ENCODE measurements at regions not wholly inside any gene's neighbourhood (a gene's known extent, or its start where the extent isn't known, plus 50 kb on each side); places are given as distances from the start of the nearest gene placed in this dataset.

DNA sequence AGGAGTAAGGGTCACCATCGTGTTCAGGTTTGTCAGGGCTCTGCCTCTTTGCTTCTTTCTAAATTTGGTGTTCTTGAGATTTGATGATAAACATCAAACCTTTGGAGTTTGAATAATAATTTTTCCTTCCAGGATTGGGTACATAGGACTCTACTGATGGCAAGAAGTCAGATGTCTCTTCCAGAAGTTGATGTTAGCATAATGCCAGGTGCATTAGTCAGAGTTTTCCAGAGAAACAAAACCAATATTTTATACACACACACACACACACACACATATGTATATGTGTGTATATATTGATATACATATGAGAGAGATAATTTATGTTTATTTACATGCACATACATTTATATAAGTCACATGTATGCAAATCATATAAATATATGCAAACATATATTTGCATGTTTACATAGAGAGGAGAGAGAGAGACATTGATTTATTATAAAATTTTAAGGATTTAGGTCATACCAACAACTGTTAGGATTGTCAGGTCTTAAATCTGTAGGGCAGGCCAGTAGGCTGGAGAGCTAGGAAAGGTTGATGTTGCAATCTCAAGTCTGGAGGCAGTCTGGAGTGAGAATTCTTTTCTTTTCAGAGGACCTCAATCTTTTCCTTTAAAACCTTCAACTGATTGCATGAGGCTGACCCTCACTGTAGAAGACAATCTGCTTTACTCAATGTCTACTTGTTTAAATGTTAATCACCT is 199.2 kb downstream of the HLX start:
- no peak for TF ChIP-seq REST (IDR thresholded peaks at IDR 0.05; ENCODE audit: insufficient replicate concordance, low read depth)
- TF ChIP-seq CTCF (IDR thresholded peaks at IDR 0.05; ENCODE audit: insufficient read depth, low read length), result no peak
- no peak for TF ChIP-seq POLR2AphosphoS5 (IDR thresholded peaks at IDR 0.05; ENCODE audit: low read depth)
- TF ChIP-seq SPI1 (IDR thresholded peaks at IDR 0.05; ENCODE audit: borderline replicate concordance, low read depth), result no peak
- TF ChIP-seq GABPA (IDR thresholded peaks at IDR 0.05; ENCODE audit: low read depth), result no peak
